Thoracic aorta (tissue), 2 donors: ENCODE measurements at regions not wholly inside any gene's neighbourhood (a gene's known extent, or its start where the extent isn't known, plus 50 kb on each side); places are given as distances from the start of the nearest gene placed in this dataset.

Source experiments
- ATAC-seq: fragments of 150-250 bp; one replicate; pipeline ENCODE4 v1.8.0; 2017; ENCODE audit warnings: low read depth; ENCODE audit not compliant: insufficient number of reproducible peaks, low FRiP score
- DNase-seq: peaks from one replicate; pipeline ENCODE4 v3.0.0-alpha.2; 2020; ENCODE audit warnings: low spot score
- H3K27ac ChIP-seq, 2 donors: fragments of 200-600 bp; sonication (generic); 1 replicate in 1 of 2; 2 replicates in 1 of 2; pipeline ENCODE4 v1.5.1; 2016; ENCODE audit warnings: mild to moderate bottlenecking in 2 of 2, moderate library complexity in 2 of 2
- H3K27me3 ChIP-seq: fragments of 200-600 bp; sonication (generic); replicated peaks from 2 replicates; pipeline ENCODE4 v1.6.0; 2016; ENCODE audit warnings: mild to moderate bottlenecking; ENCODE audit not compliant: insufficient read depth
- H3K36me3 ChIP-seq: fragments of 200-600 bp; sonication (generic); one replicate; pipeline ENCODE4 v1.5.1; 2016
- H3K4me1 ChIP-seq, 2 donors: fragments of 200-600 bp; sonication (generic); 1 replicate in 1 of 2; 2 replicates in 1 of 2; pipeline versions ENCODE4 v1.5.1 to v1.6.0; 2016; ENCODE audit warnings: low read depth in 2 of 2, mild to moderate bottlenecking in 1 of 2; ENCODE audit not compliant: control insufficient read depth in 1 of 2
- H3K4me3 ChIP-seq: fragments of 200-600 bp; sonication (generic); 2 replicates; pipeline ENCODE4 v1.5.1; 2016; ENCODE audit warnings: mild to moderate bottlenecking
- H3K9me3 ChIP-seq: fragments of 200-600 bp; sonication (generic); 2 replicates; pipeline ENCODE4 v1.5.1; 2016
- TF ChIP-seq, protein P1 (sequence below): fragments of 200-600 bp; sonication (generic); IDR thresholded peaks from one replicate; pipeline ENCODE4 v1.5.1; 2019; ENCODE audit warnings: antibody characterized with exemption

DNA sequence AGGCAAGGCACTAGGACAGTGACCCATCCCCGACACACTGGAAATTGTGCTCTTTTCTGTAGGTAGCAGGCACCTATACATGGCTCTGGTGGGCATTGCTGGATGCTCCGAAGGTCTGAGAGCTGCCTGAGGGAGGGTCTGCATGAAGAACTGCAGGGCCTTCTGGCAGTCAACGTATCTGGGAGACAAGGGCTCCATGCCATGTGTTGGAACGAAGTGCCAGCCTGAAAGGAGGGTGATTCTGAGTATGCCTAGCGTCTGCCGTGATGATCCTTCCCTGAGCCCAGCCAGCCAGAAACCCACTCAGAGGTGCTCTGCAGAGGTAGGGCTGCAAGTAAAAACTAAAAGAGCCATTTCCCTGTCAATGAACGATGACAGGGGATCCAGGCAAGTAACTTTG lies 453.2 kb downstream of the MED10 start:
- H3K9me3 ChIP-seq: no peaks in the 10 kb centered on the region
- ATAC-seq (no peak), DNase-seq (no peak)
- TF ChIP-seq, protein P1, sequence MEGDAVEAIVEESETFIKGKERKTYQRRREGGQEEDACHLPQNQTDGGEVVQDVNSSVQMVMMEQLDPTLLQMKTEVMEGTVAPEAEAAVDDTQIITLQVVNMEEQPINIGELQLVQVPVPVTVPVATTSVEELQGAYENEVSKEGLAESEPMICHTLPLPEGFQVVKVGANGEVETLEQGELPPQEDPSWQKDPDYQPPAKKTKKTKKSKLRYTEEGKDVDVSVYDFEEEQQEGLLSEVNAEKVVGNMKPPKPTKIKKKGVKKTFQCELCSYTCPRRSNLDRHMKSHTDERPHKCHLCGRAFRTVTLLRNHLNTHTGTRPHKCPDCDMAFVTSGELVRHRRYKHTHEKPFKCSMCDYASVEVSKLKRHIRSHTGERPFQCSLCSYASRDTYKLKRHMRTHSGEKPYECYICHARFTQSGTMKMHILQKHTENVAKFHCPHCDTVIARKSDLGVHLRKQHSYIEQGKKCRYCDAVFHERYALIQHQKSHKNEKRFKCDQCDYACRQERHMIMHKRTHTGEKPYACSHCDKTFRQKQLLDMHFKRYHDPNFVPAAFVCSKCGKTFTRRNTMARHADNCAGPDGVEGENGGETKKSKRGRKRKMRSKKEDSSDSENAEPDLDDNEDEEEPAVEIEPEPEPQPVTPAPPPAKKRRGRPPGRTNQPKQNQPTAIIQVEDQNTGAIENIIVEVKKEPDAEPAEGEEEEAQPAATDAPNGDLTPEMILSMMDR: no peak
- no peaks in the 10 kb centered on the region for H3K36me3 ChIP-seq
- H3K4me1 ChIP-seq: no peaks in the 10 kb centered on the region
- no peak overlapping the region for H3K4me3 ChIP-seq
- no peak overlapping the region for H3K27ac ChIP-seq
- no peaks in the 10 kb centered on the region for H3K27me3 ChIP-seq

DNA sequence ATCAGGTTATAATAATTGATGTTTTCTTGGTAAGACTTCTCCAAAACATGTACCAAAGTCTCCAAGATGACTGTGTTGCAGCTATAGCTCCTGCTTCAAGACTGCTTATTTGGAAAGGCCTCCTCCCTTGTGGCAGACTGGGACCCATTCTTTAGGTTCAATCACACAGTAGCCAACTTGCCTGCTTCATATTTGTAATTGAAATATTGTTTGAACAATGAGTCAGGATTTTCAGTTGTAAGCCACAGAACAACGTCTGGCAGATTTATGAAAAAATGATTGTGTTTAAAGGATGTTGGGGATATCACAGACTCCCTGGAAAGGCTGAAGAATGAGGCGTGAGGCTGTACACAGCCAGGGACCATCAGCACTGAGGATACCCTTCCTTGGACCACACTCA lies 458.9 kb downstream of the MED10 start:
- DNase-seq: no peak
- TF ChIP-seq, protein P1: no peak
- no peak for ATAC-seq

DNA sequence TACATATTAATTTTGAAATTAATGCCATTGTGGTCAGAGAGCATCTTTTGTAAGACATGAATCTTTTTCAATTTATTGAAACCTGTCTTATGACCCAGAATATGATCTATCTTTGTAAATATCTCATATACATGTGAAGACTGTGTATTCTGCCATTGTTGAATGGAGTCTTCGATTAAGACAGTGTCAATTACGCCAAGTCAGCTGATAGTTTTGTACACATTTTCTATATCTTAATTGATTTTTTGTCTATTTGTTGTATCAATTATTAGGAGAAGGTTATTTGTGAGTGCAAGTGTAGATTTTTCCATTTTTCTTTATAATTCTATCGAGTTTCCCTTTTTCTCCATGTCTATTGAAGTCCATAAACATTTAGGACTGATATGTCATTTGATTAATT lies 471.6 kb downstream of the MED10 start:
- TF ChIP-seq, protein P1: no peak
- no peaks in the 10 kb centered on the region for H3K27me3 ChIP-seq
- ATAC-seq (no peak), DNase-seq (no peak)
- H3K4me1 ChIP-seq: no peaks in the 10 kb centered on the region
- no peak overlapping the region for H3K27ac ChIP-seq
- no peaks in the 10 kb centered on the region for H3K9me3 ChIP-seq
- no peak overlapping the region for H3K4me3 ChIP-seq
- H3K36me3 ChIP-seq: no peaks in the 10 kb centered on the region

More for the DNA sequence above, 458.9 kb downstream of the MED10 start:
- Histone ChIP-seq H3K27me3 (no peaks in the 10 kb centered on the region), H3K9me3 (no peaks in the 10 kb centered on the region), H3K4me1 (no peaks in the 10 kb centered on the region), H3K27ac (no peak overlapping the region), H3K36me3 (no peaks in the 10 kb centered on the region), H3K4me3 (no peak overlapping the region)

DNA sequence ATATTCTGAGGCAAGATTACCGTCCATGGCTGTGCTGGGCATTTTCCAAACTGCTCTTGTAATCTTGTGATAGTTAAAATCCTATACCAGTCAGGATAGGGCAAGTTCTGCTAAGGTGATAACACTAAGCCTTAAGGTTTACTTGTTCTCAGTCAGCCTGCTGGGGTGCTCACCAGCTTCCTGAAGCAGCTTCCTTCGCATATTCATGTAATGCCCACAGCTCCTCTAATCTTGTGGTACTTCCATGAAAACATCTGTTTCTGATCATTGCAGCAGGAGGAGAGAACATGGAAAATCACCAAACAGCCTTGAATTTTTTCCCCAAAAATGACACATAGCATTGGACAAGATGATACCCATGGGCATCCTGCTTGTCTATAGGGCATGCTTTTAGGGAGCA lies 473.2 kb downstream of the MED10 start:
- no peak for ATAC-seq
- no peaks in the 10 kb centered on the region for H3K9me3 ChIP-seq
- H3K36me3 ChIP-seq: no peaks in the 10 kb centered on the region
- no peak overlapping the region for H3K4me3 ChIP-seq
- H3K27me3 ChIP-seq: no peaks in the 10 kb centered on the region
- no peak for DNase-seq
- TF ChIP-seq, protein P1: no peak
- no peak overlapping the region for H3K27ac ChIP-seq
- H3K4me1 ChIP-seq: no peaks in the 10 kb centered on the region

DNA sequence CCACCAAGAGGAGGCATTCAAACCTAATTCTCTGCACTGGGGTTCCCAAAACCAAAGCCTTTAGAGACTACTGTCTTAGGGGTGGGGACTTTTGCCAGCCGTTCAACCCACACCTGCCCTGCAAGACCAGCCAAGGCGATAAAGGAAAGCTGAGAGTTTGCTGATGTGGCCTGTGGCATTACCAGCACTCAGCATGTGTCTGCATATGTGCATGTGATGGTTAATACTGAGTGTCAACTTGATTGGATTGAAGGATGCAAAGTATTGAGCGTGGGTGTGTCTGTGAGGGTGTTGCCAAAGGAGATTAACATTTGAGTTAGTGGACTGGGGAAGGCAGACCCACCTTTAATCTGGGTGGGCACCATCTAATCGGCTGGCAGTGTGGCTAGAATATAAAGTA lies 474.2 kb downstream of the MED10 start:
- no peak for ATAC-seq
- TF ChIP-seq, protein P1: no peak
- H3K27me3 ChIP-seq: no peaks in the 10 kb centered on the region
- H3K4me3 ChIP-seq: no peak overlapping the region
- no peaks in the 10 kb centered on the region for H3K9me3 ChIP-seq
- H3K27ac ChIP-seq: no peak overlapping the region
- no peak for DNase-seq
- no peaks in the 10 kb centered on the region for H3K36me3 ChIP-seq
- no peaks in the 10 kb centered on the region for H3K4me1 ChIP-seq
